Dendritic cell treated with granulocyte-macrophage colony-stimulating factor and Interleukin-4, amounts not matched to agents 40 ng/mL and 50 ng/mL, for 4 days (primary cell): ENCODE measurements at regions not wholly inside any gene's neighbourhood (a gene's known extent, or its start where the extent isn't known, plus 50 kb on each side); places are given as distances from the start of the nearest gene placed in this dataset.
"Not testable (repeated sequence)": the region's sequence is repeated elsewhere in the genome, so short reads cannot be mapped to it uniquely, and the experiment has no call there.

ENCODE experiments used
- H3K27ac Mint-ChIP-seq: one replicate; pipeline ENCODE4 v1.8.0; 2022; ENCODE audit warnings: mild to moderate bottlenecking, mixed read lengths
- H3K27me3 Mint-ChIP-seq: one replicate; pipeline ENCODE4 v1.8.0; 2022; ENCODE audit warnings: mild to moderate bottlenecking, mixed read lengths
- H3K36me3 Mint-ChIP-seq: one replicate; pipeline ENCODE4 v1.8.0; 2022; ENCODE audit warnings: low read depth, mixed read lengths
- H3K4me1 Mint-ChIP-seq: one replicate; pipeline ENCODE4 v1.8.0; 2022; ENCODE audit warnings: low read depth, mixed read lengths
- H3K4me3 Mint-ChIP-seq: one replicate; pipeline ENCODE4 v1.8.0; 2022; ENCODE audit warnings: mild to moderate bottlenecking, moderate library complexity, mixed read lengths
- H3K9me3 Mint-ChIP-seq: one replicate; pipeline ENCODE4 v1.8.0; 2022; ENCODE audit warnings: mixed read lengths
- intact Hi-C: fragments of 100-400 bp; cut with micrococcal nuclease; formaldehyde crosslinking; loops from one replicate; pipeline ENCODE4 v1.15.0; 2022

- Mint-ChIP-seq H3K27me3 (no peaks in the 10 kb centered on the region), H3K9me3 (peaks cover 23% of the 10 kb centered on the region), H3K36me3 (no peaks in the 10 kb centered on the region), H3K4me3 (no peak overlapping the region), H3K4me1 (peaks cover 7% of the 10 kb centered on the region), H3K27ac (no peak overlapping the region)
- intact Hi-C loops, result loop anchor here (10.0 kb wide), 1 partner anchor 147 kb away; no protein-coding TSS in a partner anchor
These were observed 50.7 kb upstream of the TNFSF4 start for GRCh38 chr1:173257805-173258204.

DNA sequence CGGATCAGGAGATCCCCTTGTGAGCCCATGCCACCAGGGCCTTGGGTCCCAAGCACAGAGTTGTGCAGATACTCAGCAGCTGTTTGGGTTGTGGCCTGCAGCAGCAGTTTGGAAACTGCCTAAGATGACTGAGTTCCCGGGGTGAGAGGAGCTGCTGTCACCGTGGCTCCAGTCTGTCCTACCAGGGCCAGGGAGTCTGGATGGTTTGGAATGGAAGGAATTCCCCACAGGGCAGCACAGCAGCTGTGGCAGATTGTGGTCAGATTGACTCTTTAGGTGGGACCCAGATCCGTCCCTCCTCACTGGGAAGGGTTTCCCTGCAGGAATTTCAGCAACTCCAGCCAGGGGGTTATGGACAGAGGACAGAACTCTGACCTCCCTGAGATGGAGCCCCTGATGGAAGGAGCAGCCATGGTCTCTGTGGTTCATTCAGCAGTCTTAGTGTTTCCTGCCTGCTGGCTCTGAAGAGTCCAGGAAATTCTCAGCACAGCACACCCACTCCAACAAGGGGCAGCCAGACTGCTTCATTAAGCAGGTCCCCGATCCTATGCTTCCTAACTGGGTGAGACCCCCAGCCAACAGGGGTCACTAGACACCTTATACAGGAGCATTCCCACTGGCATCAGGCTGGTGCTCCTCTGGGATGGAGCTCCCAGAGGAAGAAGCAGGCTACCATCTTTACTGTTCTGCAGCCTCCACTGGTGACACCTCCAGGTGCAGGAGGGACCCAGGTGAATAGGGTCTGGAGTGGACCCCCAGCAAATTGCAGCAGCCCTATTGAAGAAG, 51.5 kb upstream of the TNFSF4 start:
- H3K36me3 Mint-ChIP-seq, result no peaks in the 10 kb centered on the region
- intact Hi-C loops, result loop anchor here (10.0 kb wide), 1 partner anchor 146 kb away; no protein-coding TSS in a partner anchor
- no peak overlapping the region for H3K4me3 Mint-ChIP-seq
- peaks cover 7% of the 10 kb centered on the region for H3K4me1 Mint-ChIP-seq
- H3K9me3 Mint-ChIP-seq, result peaks cover 23% of the 10 kb centered on the region
- H3K27ac Mint-ChIP-seq, result no peak overlapping the region
- no peaks in the 10 kb centered on the region for H3K27me3 Mint-ChIP-seq

DNA sequence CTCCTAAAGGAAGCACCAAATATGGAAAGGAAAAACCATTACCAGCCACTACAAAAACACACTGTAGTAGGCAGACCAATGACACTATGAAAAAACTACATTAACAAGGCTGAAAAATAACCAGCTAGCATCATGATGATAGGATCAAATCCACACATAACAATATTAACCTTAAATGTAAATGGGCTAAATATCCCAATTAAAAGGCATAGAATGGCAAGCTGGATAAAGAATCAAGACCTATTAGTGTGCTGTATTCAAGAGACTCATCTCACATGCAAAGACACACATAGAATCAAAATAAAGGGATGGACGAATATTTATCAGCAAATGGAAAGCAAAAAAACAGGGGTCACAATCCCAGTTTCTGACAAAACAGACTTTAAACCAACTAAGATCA, 53.2 kb upstream of the TNFSF4 start:
- H3K36me3 Mint-ChIP-seq, H3K4me1 Mint-ChIP-seq, H3K27me3 Mint-ChIP-seq, intact Hi-C loops, H3K27ac Mint-ChIP-seq, H3K4me3 Mint-ChIP-seq: not testable (repeated sequence)
- peaks cover 23% of the 10 kb centered on the region for H3K9me3 Mint-ChIP-seq

DNA sequence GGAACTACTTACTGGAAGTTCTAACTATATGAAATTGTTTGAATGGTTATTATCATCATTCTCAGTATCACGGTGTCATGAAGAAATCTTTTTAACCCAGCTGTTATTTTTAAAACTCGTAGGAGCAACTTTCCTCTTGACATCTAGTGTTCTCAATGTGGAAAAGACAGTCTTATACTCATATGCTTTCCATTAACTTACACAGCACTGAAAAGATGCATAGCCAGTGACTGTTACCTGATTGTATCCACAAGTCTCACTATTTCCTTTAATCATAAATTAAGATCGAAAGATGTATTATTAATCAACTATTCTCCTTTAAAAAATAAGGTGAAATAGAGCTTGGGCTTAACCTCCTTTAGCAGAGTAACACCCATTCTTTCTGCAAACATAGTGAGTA, 59.7 kb upstream of the TNFSF4 start:
- intact Hi-C loops, result no loop called here

DNA sequence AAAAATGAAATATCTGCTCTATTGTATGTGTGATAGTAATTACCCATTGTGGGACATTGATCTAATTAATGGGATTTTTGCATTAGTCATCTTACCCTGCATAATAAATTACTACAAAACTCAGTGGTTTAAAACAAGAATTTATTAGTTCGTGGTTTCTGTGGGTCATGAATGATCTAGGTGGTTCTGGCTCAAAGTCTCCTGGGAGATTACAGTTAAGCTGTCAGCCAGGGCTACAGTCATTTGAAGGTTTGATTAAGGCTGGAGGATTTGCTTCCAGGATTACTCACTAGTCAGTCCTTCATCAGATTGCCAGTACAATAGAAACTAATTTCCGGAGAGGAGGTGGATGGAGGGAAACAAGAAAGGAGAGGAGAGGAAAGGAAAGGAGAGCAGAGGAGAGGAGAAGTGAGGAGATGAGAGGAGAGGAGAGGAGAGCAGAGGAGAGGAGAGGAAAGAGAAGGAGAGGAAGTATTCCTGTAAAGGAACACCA, 60.4 kb upstream of the TNFSF4 start:
- H3K36me3 Mint-ChIP-seq, result no peaks in the 10 kb centered on the region
- H3K9me3 Mint-ChIP-seq, result no peaks in the 10 kb centered on the region
- intact Hi-C loops, result no loop called here
- no peak overlapping the region for H3K4me3 Mint-ChIP-seq
- H3K4me1 Mint-ChIP-seq, result no peaks in the 10 kb centered on the region
- no peaks in the 10 kb centered on the region for H3K27me3 Mint-ChIP-seq
- H3K27ac Mint-ChIP-seq, result no peak overlapping the region

More for the DNA sequence above, 59.7 kb upstream of the TNFSF4 start:
- Mint-ChIP-seq H3K4me1 (no peaks in the 10 kb centered on the region), H3K27ac (no peak overlapping the region), H3K27me3 (no peaks in the 10 kb centered on the region), H3K4me3 (no peak overlapping the region), H3K9me3 (no peaks in the 10 kb centered on the region), H3K36me3 (no peaks in the 10 kb centered on the region)

DNA sequence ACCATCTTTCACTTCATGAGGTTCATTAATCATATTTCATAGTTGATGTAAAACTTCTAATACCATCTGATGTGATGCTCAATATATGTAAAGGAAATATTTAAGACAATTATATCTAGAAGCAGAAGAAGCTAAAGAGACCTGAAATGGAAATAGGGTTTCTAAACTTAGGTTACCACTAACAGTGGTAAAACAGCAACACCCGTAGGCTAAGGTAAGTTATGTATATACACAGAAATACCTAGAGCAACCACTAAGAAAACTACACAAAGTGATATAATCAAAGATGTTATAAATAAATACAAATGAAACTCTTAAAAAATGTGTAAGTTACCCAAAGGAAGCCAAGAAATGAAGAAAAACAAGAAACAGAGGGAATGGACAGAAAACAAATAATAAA, 61.1 kb upstream of the TNFSF4 start:
- no peaks in the 10 kb centered on the region for H3K36me3 Mint-ChIP-seq
- no peak overlapping the region for H3K4me3 Mint-ChIP-seq
- no peak overlapping the region for H3K27ac Mint-ChIP-seq
- no peaks in the 10 kb centered on the region for H3K4me1 Mint-ChIP-seq
- H3K9me3 Mint-ChIP-seq, result no peaks in the 10 kb centered on the region
- intact Hi-C loops, result no loop called here
- no peaks in the 10 kb centered on the region for H3K27me3 Mint-ChIP-seq

GRCh38 chr1:173268786-173269277, 61.7 kb upstream of the TNFSF4 start:
- no peaks in the 10 kb centered on the region for H3K27me3 Mint-ChIP-seq
- intact Hi-C loops, result no loop called here
- no peaks in the 10 kb centered on the region for H3K9me3 Mint-ChIP-seq
- no peak overlapping the region for H3K4me3 Mint-ChIP-seq
- H3K4me1 Mint-ChIP-seq, result no peaks in the 10 kb centered on the region
- no peak overlapping the region for H3K27ac Mint-ChIP-seq
- H3K36me3 Mint-ChIP-seq, result no peaks in the 10 kb centered on the region

- H3K4me3 Mint-ChIP-seq, result no peak overlapping the region
These were observed 62.5 kb upstream of the TNFSF4 start for GRCh38 chr1:173269490-173270230.

GRCh38 chr1:173270243-173270642, 63.1 kb upstream of the TNFSF4 start:
- Mint-ChIP-seq H3K4me3 (no peak overlapping the region), H3K9me3 (no peaks in the 10 kb centered on the region), H3K27ac (no peak overlapping the region), H3K36me3 (no peaks in the 10 kb centered on the region), H3K27me3 (no peaks in the 10 kb centered on the region), H3K4me1 (no peaks in the 10 kb centered on the region)
- intact Hi-C loops, result no loop called here

More at GRCh38 chr1:173269490-173270230, 62.5 kb upstream of the TNFSF4 start:
- Mint-ChIP-seq H3K36me3 (no peaks in the 10 kb centered on the region), H3K9me3 (no peaks in the 10 kb centered on the region), H3K27ac (no peak overlapping the region), H3K4me1 (no peaks in the 10 kb centered on the region), H3K27me3 (no peaks in the 10 kb centered on the region)
- intact Hi-C loops, result no loop called here

DNA sequence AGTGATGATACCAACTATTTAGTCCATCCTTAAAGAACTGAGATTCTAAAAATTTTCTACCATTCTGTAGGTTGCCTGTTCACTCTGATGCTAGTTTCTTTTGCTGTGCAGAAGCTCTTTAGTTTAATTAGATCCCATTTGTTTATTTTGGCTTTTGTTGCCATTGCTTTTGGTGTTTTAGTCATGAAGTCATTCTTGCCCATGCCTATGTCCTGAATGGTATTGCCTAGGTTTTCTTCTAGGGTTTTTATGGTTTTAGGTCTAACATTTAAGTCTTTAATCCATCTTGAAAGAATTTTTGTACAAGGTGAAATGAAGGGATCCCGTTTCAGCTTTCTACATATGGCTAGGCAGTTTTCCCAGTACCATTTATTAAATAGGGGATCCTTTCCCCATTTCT, 63.9 kb upstream of the TNFSF4 start:
- H3K9me3 Mint-ChIP-seq, intact Hi-C loops, H3K27ac Mint-ChIP-seq, H3K27me3 Mint-ChIP-seq, H3K36me3 Mint-ChIP-seq, H3K4me3 Mint-ChIP-seq, H3K4me1 Mint-ChIP-seq: not testable (repeated sequence)

GRCh38 chr1:173275496-173275895, 68.4 kb upstream of the TNFSF4 start:
- Mint-ChIP-seq H3K27ac (no peak overlapping the region), H3K4me3 (no peak overlapping the region), H3K36me3 (no peaks in the 10 kb centered on the region), H3K9me3 (no peaks in the 10 kb centered on the region), H3K4me1 (no peaks in the 10 kb centered on the region), H3K27me3 (no peaks in the 10 kb centered on the region)
- intact Hi-C loops, result no loop called here

GRCh38 chr1:173276922-173277800, 70.0 kb upstream of the TNFSF4 start:
- Mint-ChIP-seq H3K4me1 (no peaks in the 10 kb centered on the region), H3K36me3 (no peaks in the 10 kb centered on the region), H3K27me3 (no peaks in the 10 kb centered on the region), H3K9me3 (no peaks in the 10 kb centered on the region), H3K27ac (no peak overlapping the region), H3K4me3 (no peak overlapping the region)
- intact Hi-C loops, result no loop called here

DNA sequence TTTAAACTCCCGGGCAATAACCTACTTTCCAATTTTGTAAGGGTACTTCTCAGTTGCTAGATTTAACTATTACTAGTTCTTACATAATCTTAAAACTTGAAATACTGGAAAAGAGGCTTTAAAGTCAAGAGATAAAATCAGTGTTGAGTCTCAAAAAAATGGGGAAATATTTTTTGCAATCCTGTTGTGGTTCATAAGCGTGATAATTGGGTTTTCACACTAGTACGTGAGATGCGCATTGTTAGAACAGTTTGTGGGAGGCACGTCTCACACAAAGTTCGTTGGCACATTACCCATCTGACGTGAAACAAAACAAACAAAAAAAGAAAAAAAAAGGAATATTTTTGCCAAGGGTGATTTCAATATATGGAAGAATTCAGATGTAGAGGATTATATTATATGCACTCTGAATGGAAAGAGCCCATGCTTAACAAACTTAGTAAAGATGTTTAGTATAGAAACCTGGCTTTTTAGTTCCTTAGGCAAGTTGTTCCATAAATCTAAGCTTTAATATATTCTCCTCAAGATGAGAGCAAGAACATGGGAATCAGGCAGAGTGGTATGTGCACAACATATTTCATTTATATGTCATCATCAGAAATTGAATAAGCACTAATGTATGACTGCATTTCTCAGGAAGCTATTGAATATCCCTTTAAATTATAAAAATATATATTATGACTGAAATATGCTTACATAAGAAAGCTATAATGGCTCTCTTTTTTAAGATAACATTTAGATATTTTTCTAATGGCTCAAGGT, 73.9 kb upstream of the TNFSF4 start:
- Mint-ChIP-seq H3K4me3 (no peak overlapping the region), H3K27me3 (no peaks in the 10 kb centered on the region), H3K27ac (no peak overlapping the region), H3K36me3 (no peaks in the 10 kb centered on the region), H3K9me3 (no peaks in the 10 kb centered on the region), H3K4me1 (peaks cover 9% of the 10 kb centered on the region)
- intact Hi-C loops, result no loop called here
